ENCODE measurements at regions not wholly inside any gene's neighbourhood (a gene's known extent, or its start where the extent isn't known, plus 50 kb on each side); places are given as distances from the start of the nearest gene placed in this dataset.

DNA sequence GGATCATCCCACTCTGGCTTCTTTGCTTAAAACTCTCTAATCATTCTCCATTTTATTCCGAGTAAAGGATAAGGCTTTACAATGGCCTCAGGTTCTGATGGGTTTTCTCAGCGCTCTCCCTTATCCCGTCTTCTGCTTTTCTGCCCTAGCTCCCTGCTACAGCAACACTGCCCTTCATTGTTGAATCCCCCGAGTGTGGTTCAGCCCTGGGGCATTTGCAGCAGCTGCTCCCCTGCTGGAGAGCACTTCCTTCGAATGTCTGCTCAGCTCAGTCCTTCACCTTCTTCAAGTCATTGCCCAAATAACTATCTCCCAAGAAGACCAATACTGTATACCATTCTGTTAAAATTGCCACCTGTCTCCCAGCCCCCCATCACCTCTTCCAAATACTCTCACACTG is 111.8 kb downstream of the TBXT start:
- DNase-seq (ENCODE audit: low read depth) = no peak
- H3K4me3 ChIP-seq (ENCODE audit: low read depth, low read length) = no peak overlapping the region
- TF ChIP-seq, protein P1, sequence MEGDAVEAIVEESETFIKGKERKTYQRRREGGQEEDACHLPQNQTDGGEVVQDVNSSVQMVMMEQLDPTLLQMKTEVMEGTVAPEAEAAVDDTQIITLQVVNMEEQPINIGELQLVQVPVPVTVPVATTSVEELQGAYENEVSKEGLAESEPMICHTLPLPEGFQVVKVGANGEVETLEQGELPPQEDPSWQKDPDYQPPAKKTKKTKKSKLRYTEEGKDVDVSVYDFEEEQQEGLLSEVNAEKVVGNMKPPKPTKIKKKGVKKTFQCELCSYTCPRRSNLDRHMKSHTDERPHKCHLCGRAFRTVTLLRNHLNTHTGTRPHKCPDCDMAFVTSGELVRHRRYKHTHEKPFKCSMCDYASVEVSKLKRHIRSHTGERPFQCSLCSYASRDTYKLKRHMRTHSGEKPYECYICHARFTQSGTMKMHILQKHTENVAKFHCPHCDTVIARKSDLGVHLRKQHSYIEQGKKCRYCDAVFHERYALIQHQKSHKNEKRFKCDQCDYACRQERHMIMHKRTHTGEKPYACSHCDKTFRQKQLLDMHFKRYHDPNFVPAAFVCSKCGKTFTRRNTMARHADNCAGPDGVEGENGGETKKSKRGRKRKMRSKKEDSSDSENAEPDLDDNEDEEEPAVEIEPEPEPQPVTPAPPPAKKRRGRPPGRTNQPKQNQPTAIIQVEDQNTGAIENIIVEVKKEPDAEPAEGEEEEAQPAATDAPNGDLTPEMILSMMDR (conservative IDR thresholded peaks at IDR 0.05; ENCODE audit: low read depth, low read length) = no peak

DNA sequence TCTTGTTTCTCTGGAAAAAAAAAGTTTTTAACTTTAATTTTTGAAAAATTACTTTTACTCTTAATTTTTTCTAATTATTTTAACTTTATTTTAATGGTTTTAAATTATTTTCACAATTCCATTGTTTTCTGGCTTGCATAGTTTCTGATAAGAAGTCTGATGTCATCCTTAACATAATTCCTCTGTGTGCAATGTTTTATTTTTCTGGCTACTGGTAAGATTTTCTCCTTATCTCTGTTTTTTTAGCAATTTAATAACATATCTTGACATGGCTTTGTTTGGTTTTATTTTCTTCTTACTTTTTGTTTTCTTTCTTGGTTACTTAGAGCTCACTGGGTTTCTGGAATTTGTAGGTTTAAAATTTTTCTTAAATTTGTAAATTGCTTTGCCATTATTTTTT is 114.8 kb downstream of the TBXT start:
- no peak for DNase-seq (ENCODE audit: low read depth)
- no peak overlapping the region for H3K4me3 ChIP-seq (ENCODE audit: low read depth, low read length)
- TF ChIP-seq, protein P1 (conservative IDR thresholded peaks at IDR 0.05; ENCODE audit: low read depth, low read length) = no peak

DNA sequence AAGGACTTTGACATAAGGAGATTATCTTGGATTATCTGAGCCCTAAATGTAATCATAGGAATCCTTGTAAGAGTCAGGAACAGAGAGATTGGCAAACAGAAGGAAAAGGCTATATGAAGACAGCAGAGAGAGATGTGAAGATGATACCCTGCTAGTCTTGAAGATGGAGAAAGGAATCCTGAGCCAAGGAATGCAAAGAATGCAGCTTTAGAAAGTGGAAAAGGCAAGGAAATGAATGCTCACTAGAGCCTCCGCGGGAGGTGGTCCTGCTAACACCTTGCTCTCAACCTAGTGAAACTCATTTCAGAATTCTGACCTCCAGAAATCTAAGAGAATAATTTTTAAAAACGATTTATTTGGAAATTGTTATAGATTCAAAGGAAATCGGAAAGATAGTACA is 117.1 kb downstream of the TBXT start:
- H3K4me3 ChIP-seq (ENCODE audit: low read depth, low read length) = no peak overlapping the region
- DNase-seq (ENCODE audit: low read depth) = no peak
- TF ChIP-seq, protein P1 (conservative IDR thresholded peaks at IDR 0.05; ENCODE audit: low read depth, low read length) = no peak

DNA sequence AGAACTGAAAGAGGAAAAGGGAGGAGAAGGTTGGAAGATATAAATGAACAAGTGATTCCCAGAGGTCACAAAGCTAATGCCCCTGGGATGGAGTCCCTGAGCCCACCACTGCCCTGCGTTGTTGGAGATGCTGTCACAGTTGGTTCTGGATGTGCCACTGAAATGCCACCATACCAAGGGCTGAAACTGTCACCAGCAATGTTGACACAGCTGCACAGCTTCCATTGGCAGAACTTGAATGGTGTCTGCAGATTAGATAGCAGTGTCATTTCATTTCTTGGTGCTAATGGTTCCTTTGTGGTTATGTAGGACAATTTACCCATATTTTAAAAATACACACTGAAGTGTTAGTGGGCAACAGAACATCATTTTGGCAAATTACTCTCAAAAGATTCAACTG is 120.7 kb downstream of the TBXT start:
- TF ChIP-seq, protein P1 (conservative IDR thresholded peaks at IDR 0.05; ENCODE audit: low read depth, low read length) = no peak
- no peak overlapping the region for H3K4me3 ChIP-seq (ENCODE audit: low read depth, low read length)
- no peak for DNase-seq (ENCODE audit: low read depth)

DNA sequence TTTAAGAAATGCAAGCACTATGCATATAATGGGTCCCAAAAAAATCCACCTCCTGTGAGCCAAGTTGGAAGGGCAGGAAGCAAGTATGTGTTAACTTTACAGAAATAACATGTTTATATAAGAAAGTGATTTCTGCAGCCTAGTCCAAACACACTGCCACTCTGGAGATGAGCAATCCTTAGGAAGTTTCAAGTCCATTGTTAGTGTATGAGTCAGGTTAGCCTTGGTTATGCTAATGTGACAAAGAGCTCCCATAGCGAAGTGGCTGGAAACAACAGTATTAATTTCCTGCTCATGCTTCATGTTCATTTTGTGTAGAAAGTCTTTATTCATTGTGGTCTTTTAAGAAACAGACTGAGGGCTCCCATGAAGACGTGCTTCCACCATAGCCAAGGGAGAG is 121.4 kb downstream of the TBXT start:
- TF ChIP-seq, protein P1 (conservative IDR thresholded peaks at IDR 0.05; ENCODE audit: low read depth, low read length) = no peak
- no peak overlapping the region for H3K4me3 ChIP-seq (ENCODE audit: low read depth, low read length)
- DNase-seq (ENCODE audit: low read depth) = peak; percentile 94

DNA sequence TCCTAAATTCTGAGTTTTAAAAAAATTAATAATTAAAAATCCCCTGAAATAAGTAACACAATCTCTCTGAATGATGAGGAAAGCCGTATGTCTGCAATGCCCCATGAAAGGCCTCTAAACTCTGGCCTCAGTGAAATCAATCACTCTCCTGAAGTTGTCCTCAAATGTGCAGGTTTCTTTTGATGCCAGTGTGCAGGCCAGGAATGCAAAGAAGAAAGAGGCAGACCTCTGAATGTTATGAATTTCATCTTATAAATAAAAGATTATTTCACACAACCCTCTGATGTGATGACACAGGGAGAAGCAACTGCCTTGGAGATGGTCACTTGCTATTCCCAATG is 121.8 kb downstream of the TBXT start:
- H3K4me3 ChIP-seq (ENCODE audit: low read depth, low read length) = no peak overlapping the region
- no peak for DNase-seq (ENCODE audit: low read depth)
- TF ChIP-seq, protein P1 (conservative IDR thresholded peaks at IDR 0.05; ENCODE audit: low read depth, low read length) = no peak

DNA sequence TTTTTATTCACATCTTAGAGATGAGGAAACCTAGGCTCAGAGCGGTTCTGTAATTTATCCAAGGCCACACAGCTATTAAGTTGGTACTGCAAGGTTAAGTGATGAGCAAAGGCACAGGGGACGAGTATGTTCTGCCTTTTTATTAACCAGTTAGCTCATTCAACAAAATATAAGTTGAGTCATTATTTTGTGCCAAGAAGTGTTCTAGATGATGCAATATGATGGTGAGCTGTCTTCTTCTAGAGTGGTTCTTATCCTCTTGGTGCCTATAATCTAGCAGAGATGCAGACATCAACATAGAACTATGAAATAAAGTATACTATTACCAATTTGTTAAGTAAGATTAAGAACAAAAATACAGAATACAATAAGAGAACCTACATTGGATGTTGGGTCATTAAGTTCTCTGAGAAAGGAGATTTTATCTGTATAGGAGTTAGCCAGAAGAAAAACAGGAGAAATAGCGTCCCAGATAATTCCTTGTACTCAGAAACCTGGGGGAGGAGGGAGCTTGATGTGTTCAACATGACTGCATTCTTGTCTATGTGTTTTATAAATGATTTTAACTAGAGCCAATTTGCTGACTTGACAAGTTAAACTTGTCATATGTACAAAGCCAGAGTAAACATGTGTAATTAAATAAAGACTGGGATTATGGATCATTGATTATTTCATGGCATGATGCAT is 122.3 kb downstream of the TBXT start:
- TF ChIP-seq, protein P1 (conservative IDR thresholded peaks at IDR 0.05; ENCODE audit: low read depth, low read length) = no peak
- no peak for DNase-seq (ENCODE audit: low read depth)
- H3K4me3 ChIP-seq (ENCODE audit: low read depth, low read length) = no peak overlapping the region
